OCI-LY1 (cell line): ENCODE measurements at regions not wholly inside any gene's neighbourhood (a gene's known extent, or its start where the extent isn't known, plus 50 kb on each side); places are given as distances from the start of the nearest gene placed in this dataset.

Experiments used
- H2AFZ ChIP-seq: fragments of 200-600 bp; sonication (generic), shearing (Covaris generic); 2 replicates; pipeline ENCODE4 v1.6.0; 2014; ENCODE audit warnings: antibody characterized with exemption, mild to moderate bottlenecking, low read length
- H3F3A ChIP-seq: fragments of 200-600 bp; sonication (generic), shearing (Covaris generic); 2 replicates; pipeline ENCODE4 v1.6.0; 2014; ENCODE audit warnings: mild to moderate bottlenecking, antibody characterized with exemption, low read length, moderate library complexity; ENCODE audit not compliant: insufficient read depth
- H3K27ac ChIP-seq: fragments of 200-600 bp; sonication (generic); 2 replicates; pipeline ENCODE4 v1.5.1; 2014; ENCODE audit warnings: low read length, mixed run types, mild to moderate bottlenecking, low read depth; ENCODE audit not compliant: poor library complexity, severe bottlenecking
- H3K27me3 ChIP-seq: fragments of 200-600 bp; sonication (generic); 2 replicates; pipeline ENCODE4 v1.6.0; 2014; ENCODE audit warnings: antibody characterized with exemption, mild to moderate bottlenecking, low read length, moderate library complexity; ENCODE audit not compliant: insufficient read depth
- H3K36me3 ChIP-seq: fragments of 200-600 bp; sonication (generic); 2 replicates; pipeline ENCODE4 v1.6.1; 2014; ENCODE audit warnings: mild to moderate bottlenecking, antibody characterized with exemption, low read length, moderate library complexity, mixed read lengths; ENCODE audit not compliant: insufficient read depth
- H3K4me1 ChIP-seq: fragments of 200-600 bp; sonication (generic); 2 replicates; pipeline ENCODE4 v1.5.1; 2014; ENCODE audit warnings: mild to moderate bottlenecking, low read length, moderate library complexity; ENCODE audit not compliant: insufficient read depth, severe bottlenecking
- H3K4me2 ChIP-seq: fragments of 200-600 bp; sonication (generic), shearing (Covaris generic); 2 replicates; pipeline ENCODE4 v1.6.1; 2014; ENCODE audit warnings: low read length
- H3K4me3 ChIP-seq: fragments of 200-600 bp; sonication (generic); 2 replicates; pipeline ENCODE4 v1.5.1; 2014; ENCODE audit warnings: low read length, low read depth, mild to moderate bottlenecking, mixed read lengths; ENCODE audit not compliant: poor library complexity, severe bottlenecking
- H3K79me2 ChIP-seq: fragments of 200-600 bp; shearing (Covaris generic); 2 replicates; pipeline ENCODE4 v1.6.1; 2016; ENCODE audit warnings: mixed run types, low read length, mixed read lengths; ENCODE audit not compliant: insufficient read depth
- H3K9ac ChIP-seq: fragments of 200-600 bp; sonication (generic), shearing (Covaris generic); 2 replicates; pipeline ENCODE4 v1.6.1; 2014; ENCODE audit warnings: mild to moderate bottlenecking, low read length, mixed read lengths
- H3K9me2 ChIP-seq: fragments of 200-600 bp; sonication (generic), shearing (Covaris generic); 2 replicates; pipeline ENCODE4 v1.6.1; 2014; ENCODE audit warnings: low read depth, mild to moderate bottlenecking, low read length, mixed read lengths
- H3K9me3 ChIP-seq: fragments of 200-600 bp; shearing (Covaris generic); 2 replicates; pipeline ENCODE4 v1.6.1; 2014; ENCODE audit warnings: low read length, mixed read lengths
- H4K20me1 ChIP-seq: fragments of 200-600 bp; sonication (generic), shearing (Covaris generic); 2 replicates; pipeline ENCODE4 v1.6.0; 2016; ENCODE audit warnings: mild to moderate bottlenecking, low read length; ENCODE audit not compliant: insufficient read depth
- EZH2 ChIP-seq: fragments of 200-600 bp; sonication (generic), shearing (Covaris generic); IDR thresholded peaks from 2 replicates; pipeline ENCODE4 v1.8.0; 2017; ENCODE audit warnings: borderline replicate concordance, mixed run types, mild to moderate bottlenecking, antibody characterized with exemption, low read length, moderate library complexity, mixed read lengths
- TF ChIP-seq, protein P1 (sequence below): fragments of 200-600 bp; sonication (generic), shearing (Covaris generic); IDR thresholded peaks from 2 replicates; pipeline ENCODE4 v1.5.1; 2017; ENCODE audit warnings: mild to moderate bottlenecking, antibody characterized with exemption, low read length, moderate library complexity, mixed read lengths

GRCh38 chr2:236753606-236754270 lies 184.1 kb downstream of the ACKR3 start:
- H3K9me3 ChIP-seq, result no peaks in the 10 kb centered on the region
- H3K27me3 ChIP-seq, result no peaks in the 10 kb centered on the region
- H3F3A ChIP-seq, result no peaks in the 10 kb centered on the region
- H3K27ac ChIP-seq, result no peak overlapping the region
- H3K4me2 ChIP-seq, result no peak overlapping the region
- H3K4me3 ChIP-seq, result no peak overlapping the region
- H4K20me1 ChIP-seq, result no peaks in the 10 kb centered on the region
- H3K9ac ChIP-seq, result no peak overlapping the region
- H3K36me3 ChIP-seq, result no peaks in the 10 kb centered on the region
- H2AFZ ChIP-seq, result no peak overlapping the region
- TF ChIP-seq EZH2, result no peak
- TF ChIP-seq, protein P1, sequence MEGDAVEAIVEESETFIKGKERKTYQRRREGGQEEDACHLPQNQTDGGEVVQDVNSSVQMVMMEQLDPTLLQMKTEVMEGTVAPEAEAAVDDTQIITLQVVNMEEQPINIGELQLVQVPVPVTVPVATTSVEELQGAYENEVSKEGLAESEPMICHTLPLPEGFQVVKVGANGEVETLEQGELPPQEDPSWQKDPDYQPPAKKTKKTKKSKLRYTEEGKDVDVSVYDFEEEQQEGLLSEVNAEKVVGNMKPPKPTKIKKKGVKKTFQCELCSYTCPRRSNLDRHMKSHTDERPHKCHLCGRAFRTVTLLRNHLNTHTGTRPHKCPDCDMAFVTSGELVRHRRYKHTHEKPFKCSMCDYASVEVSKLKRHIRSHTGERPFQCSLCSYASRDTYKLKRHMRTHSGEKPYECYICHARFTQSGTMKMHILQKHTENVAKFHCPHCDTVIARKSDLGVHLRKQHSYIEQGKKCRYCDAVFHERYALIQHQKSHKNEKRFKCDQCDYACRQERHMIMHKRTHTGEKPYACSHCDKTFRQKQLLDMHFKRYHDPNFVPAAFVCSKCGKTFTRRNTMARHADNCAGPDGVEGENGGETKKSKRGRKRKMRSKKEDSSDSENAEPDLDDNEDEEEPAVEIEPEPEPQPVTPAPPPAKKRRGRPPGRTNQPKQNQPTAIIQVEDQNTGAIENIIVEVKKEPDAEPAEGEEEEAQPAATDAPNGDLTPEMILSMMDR, result no peak
- no peaks in the 10 kb centered on the region for H3K9me2 ChIP-seq
- no peaks in the 10 kb centered on the region for H3K4me1 ChIP-seq
- no peaks in the 10 kb centered on the region for H3K79me2 ChIP-seq

DNA sequence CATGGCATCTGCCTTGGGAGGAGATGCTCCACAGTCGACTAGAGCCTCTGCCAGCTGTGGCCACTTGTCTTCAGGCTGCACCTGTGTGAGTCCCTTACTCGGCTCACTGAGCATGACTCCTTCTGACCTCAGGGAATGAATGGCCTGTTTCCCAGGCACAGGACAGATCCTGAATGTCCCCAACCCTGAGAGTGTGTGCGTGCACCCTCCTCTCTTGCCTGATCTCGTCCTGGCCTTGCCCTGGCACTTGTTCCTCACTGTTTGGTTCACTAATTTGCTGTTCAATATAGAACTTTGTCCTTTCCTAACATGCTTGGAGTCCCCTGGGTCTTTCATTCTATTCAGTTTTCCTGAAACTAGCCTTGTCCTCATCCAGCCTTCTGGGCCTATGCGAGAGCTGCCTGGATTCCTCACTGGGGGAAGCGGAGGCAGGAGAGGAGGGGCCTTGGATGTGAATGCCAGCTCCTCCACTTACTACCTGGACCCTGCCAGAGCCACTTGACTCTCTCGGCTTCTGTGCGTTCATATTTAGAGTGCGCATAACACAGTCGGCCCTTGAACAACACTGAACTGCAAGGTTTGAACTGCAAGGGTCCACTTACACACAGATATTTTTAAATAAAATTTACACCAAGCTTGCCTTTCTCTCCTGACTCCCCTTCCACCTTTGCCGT lies 184.8 kb downstream of the ACKR3 start:
- H3K9me2 ChIP-seq, result no peaks in the 10 kb centered on the region
- no peaks in the 10 kb centered on the region for H4K20me1 ChIP-seq
- H3K4me3 ChIP-seq, result no peak overlapping the region
- H3K4me2 ChIP-seq, result no peak overlapping the region
- no peaks in the 10 kb centered on the region for H3K79me2 ChIP-seq
- no peak overlapping the region for H3K27ac ChIP-seq
- H3F3A ChIP-seq, result no peaks in the 10 kb centered on the region
- no peaks in the 10 kb centered on the region for H3K9me3 ChIP-seq
- H2AFZ ChIP-seq, result no peak overlapping the region
- H3K27me3 ChIP-seq, result no peaks in the 10 kb centered on the region
- H3K9ac ChIP-seq, result no peak overlapping the region
- H3K4me1 ChIP-seq, result no peaks in the 10 kb centered on the region
- H3K36me3 ChIP-seq, result no peaks in the 10 kb centered on the region
- TF ChIP-seq EZH2, result no peak
- TF ChIP-seq, protein P1, result no peak

DNA sequence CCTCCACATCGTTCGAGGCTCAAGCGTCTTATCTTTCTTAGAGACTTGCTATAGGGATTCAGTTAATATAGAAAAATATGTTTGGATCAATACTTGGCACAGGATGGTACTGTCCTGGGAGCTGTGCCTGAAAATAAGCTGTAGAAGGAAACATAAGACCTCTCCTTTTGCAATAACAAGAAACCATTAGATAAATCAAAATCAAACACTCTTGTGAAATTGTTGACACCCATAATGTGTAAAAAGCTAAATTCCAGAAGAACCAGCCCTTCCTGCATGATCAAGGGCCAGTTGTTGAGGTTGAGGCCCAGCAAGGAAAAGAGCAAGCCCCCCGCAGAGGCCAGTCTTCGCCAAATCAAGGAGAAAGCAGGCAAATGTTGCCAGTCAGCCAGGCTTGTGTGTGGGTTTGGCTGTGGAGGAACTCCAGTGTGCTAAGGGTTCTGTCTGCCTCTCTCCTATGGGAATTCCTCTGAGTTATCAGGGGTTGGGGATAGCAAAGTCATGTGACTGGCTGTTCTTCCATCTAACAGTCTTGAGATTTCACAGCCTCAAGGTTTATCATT lies 185.7 kb downstream of the ACKR3 start:
- no peak overlapping the region for H3K4me2 ChIP-seq
- H3F3A ChIP-seq, result no peaks in the 10 kb centered on the region
- no peaks in the 10 kb centered on the region for H3K79me2 ChIP-seq
- no peak overlapping the region for H2AFZ ChIP-seq
- no peaks in the 10 kb centered on the region for H4K20me1 ChIP-seq
- no peaks in the 10 kb centered on the region for H3K27me3 ChIP-seq
- no peaks in the 10 kb centered on the region for H3K36me3 ChIP-seq
- no peak overlapping the region for H3K9ac ChIP-seq
- H3K4me3 ChIP-seq, result no peak overlapping the region
- H3K4me1 ChIP-seq, result no peaks in the 10 kb centered on the region
- H3K27ac ChIP-seq, result no peak overlapping the region
- no peaks in the 10 kb centered on the region for H3K9me3 ChIP-seq
- TF ChIP-seq, protein P1, result no peak
- no peak for TF ChIP-seq EZH2
- no peaks in the 10 kb centered on the region for H3K9me2 ChIP-seq
